ENCODE measurements at regions not wholly inside any gene's neighbourhood (a gene's known extent, or its start where the extent isn't known, plus 50 kb on each side); places are given as distances from the start of the nearest gene placed in this dataset.
A peak's percentile ranks its signal among the peaks of the same experiment; 100 is the strongest.

- H3K4me3 ChIP-seq (ENCODE audit: low read length in 2 of 2): no peak overlapping the region
- H3K27ac ChIP-seq (ENCODE audit: low read depth in 1 of 2, low read length in 2 of 2): no peak overlapping the region
- no peaks in the 10 kb centered on the region for H3K9me3 ChIP-seq (ENCODE audit: control insufficient read depth, low read length)
- 39 to 45% methylated on average over 4 of the region's 4 CpGs for WGBS, 2 donors
- H3K4me1 ChIP-seq (ENCODE audit: control insufficient read depth in 1 of 2, insufficient read depth in 2 of 2, low read length in 2 of 2): no peaks in the 10 kb centered on the region
- no peaks in the 10 kb centered on the region for H3K27me3 ChIP-seq (ENCODE audit: control insufficient read depth in 1 of 2, insufficient read depth in 2 of 2, low read length in 1 of 2)
- intact Hi-C loops (cut with DNase I): no loop called here
- ATAC-seq (ENCODE audit: low FRiP score) (no peak), DNase-seq (no peak)
- H3K36me3 ChIP-seq (ENCODE audit: control insufficient read depth in 1 of 2, insufficient read depth in 2 of 2, low read length in 1 of 2): no peaks in the 10 kb centered on the region
Measured at GRCh38 chr5:161096581-161096980, 244.6 kb upstream of the ATP10B start.

- Histone ChIP-seq H3K4me3 (ENCODE audit: low read length in 2 of 2) (no peak overlapping the region), H3K9me3 (ENCODE audit: control insufficient read depth, low read length) (no peaks in the 10 kb centered on the region), H3K27ac (ENCODE audit: low read depth in 1 of 2, low read length in 2 of 2) (no peak overlapping the region), H3K36me3 (ENCODE audit: control insufficient read depth in 1 of 2, insufficient read depth in 2 of 2, low read length in 1 of 2) (no peaks in the 10 kb centered on the region), H3K27me3 (ENCODE audit: control insufficient read depth in 1 of 2, insufficient read depth in 2 of 2, low read length in 1 of 2) (no peaks in the 10 kb centered on the region), H3K4me1 (ENCODE audit: control insufficient read depth in 1 of 2, insufficient read depth in 2 of 2, low read length in 2 of 2) (no peaks in the 10 kb centered on the region)
- DNase-seq: no peak
- intact Hi-C loops (cut with DNase I): no loop called here
- WGBS, 2 donors: 23 to 37% methylated on average over 2 of the region's 2 CpGs
- no peak for ATAC-seq (ENCODE audit: low FRiP score)
Measured at GRCh38 chr5:161095953-161096352, 243.9 kb upstream of the ATP10B start.

GRCh38 chr5:161094411-161094810 is 242.4 kb upstream of the ATP10B start:
- Histone ChIP-seq H3K27ac (ENCODE audit: low read depth in 1 of 2, low read length in 2 of 2) (no peak overlapping the region), H3K4me3 (ENCODE audit: low read length in 2 of 2) (no peak overlapping the region), H3K9me3 (ENCODE audit: control insufficient read depth, low read length) (no peaks in the 10 kb centered on the region), H3K4me1 (ENCODE audit: control insufficient read depth in 1 of 2, insufficient read depth in 2 of 2, low read length in 2 of 2) (no peaks in the 10 kb centered on the region), H3K36me3 (ENCODE audit: control insufficient read depth in 1 of 2, insufficient read depth in 2 of 2, low read length in 1 of 2) (no peaks in the 10 kb centered on the region), H3K27me3 (ENCODE audit: control insufficient read depth in 1 of 2, insufficient read depth in 2 of 2, low read length in 1 of 2) (no peaks in the 10 kb centered on the region)
- intact Hi-C loops (cut with DNase I): no loop called here
- DNase-seq (no peak), ATAC-seq (ENCODE audit: low FRiP score) (no peak)

GRCh38 chr5:161093100-161093499 is 241.1 kb upstream of the ATP10B start:
- H3K9me3 ChIP-seq (ENCODE audit: control insufficient read depth, low read length): no peaks in the 10 kb centered on the region
- intact Hi-C loops (cut with DNase I): no loop called here
- H3K4me1 ChIP-seq (ENCODE audit: control insufficient read depth in 1 of 2, insufficient read depth in 2 of 2, low read length in 2 of 2): no peaks in the 10 kb centered on the region
- H3K27me3 ChIP-seq (ENCODE audit: control insufficient read depth in 1 of 2, insufficient read depth in 2 of 2, low read length in 1 of 2): no peaks in the 10 kb centered on the region
- WGBS, 2 donors: 85 to 92% methylated on average over 2 of the region's 2 CpGs
- ATAC-seq (ENCODE audit: low FRiP score) (peak; percentile 7), DNase-seq (peak in 1 of 2 donors; percentile 33)
- no peaks in the 10 kb centered on the region for H3K36me3 ChIP-seq (ENCODE audit: control insufficient read depth in 1 of 2, insufficient read depth in 2 of 2, low read length in 1 of 2)
- H3K4me3 ChIP-seq (ENCODE audit: low read length in 2 of 2): no peak overlapping the region
- H3K27ac ChIP-seq (ENCODE audit: low read depth in 1 of 2, low read length in 2 of 2): no peak overlapping the region

- ATAC-seq (ENCODE audit: low FRiP score): no peak
- 94 to 97% methylated on average over 2 of the region's 2 CpGs for WGBS, 2 donors
- no peaks in the 10 kb centered on the region for H3K9me3 ChIP-seq (ENCODE audit: control insufficient read depth, low read length)
- no peaks in the 10 kb centered on the region for H3K4me1 ChIP-seq (ENCODE audit: control insufficient read depth in 1 of 2, insufficient read depth in 2 of 2, low read length in 2 of 2)
- intact Hi-C loops (cut with DNase I): no loop called here
- no peak for DNase-seq
- H3K27me3 ChIP-seq (ENCODE audit: control insufficient read depth in 1 of 2, insufficient read depth in 2 of 2, low read length in 1 of 2): no peaks in the 10 kb centered on the region
- no peaks in the 10 kb centered on the region for H3K36me3 ChIP-seq (ENCODE audit: control insufficient read depth in 1 of 2, insufficient read depth in 2 of 2, low read length in 1 of 2)
- no peak overlapping the region for H3K4me3 ChIP-seq (ENCODE audit: low read length in 2 of 2)
- H3K27ac ChIP-seq (ENCODE audit: low read depth in 1 of 2, low read length in 2 of 2): no peak overlapping the region
Measured at GRCh38 chr5:161089569-161089968, 237.6 kb upstream of the ATP10B start.

GRCh38 chr5:161086461-161086860 is 234.4 kb upstream of the ATP10B start:
- intact Hi-C loops (cut with DNase I): no loop called here
- Histone ChIP-seq H3K4me3 (ENCODE audit: low read length in 2 of 2) (no peak overlapping the region), H3K27me3 (ENCODE audit: control insufficient read depth in 1 of 2, insufficient read depth in 2 of 2, low read length in 1 of 2) (no peaks in the 10 kb centered on the region), H3K9me3 (ENCODE audit: control insufficient read depth, low read length) (no peaks in the 10 kb centered on the region), H3K4me1 (ENCODE audit: control insufficient read depth in 1 of 2, insufficient read depth in 2 of 2, low read length in 2 of 2) (no peaks in the 10 kb centered on the region), H3K36me3 (ENCODE audit: control insufficient read depth in 1 of 2, insufficient read depth in 2 of 2, low read length in 1 of 2) (no peaks in the 10 kb centered on the region), H3K27ac (ENCODE audit: low read depth in 1 of 2, low read length in 2 of 2) (no peak overlapping the region)
- ATAC-seq (ENCODE audit: low FRiP score): no peak
- 5 to 14% methylated on average over 1 of the region's 1 CpG for WGBS, 2 donors
- DNase-seq: no peak

- H3K9me3 ChIP-seq (ENCODE audit: control insufficient read depth, low read length): no peaks in the 10 kb centered on the region
- 58 to 59% methylated on average over 5 of the region's 5 CpGs for WGBS, 2 donors
- DNase-seq: no peak
- H3K36me3 ChIP-seq (ENCODE audit: control insufficient read depth in 1 of 2, insufficient read depth in 2 of 2, low read length in 1 of 2): no peaks in the 10 kb centered on the region
- no peaks in the 10 kb centered on the region for H3K27me3 ChIP-seq (ENCODE audit: control insufficient read depth in 1 of 2, insufficient read depth in 2 of 2, low read length in 1 of 2)
- ATAC-seq (ENCODE audit: low FRiP score): no peak
- no peaks in the 10 kb centered on the region for H3K4me1 ChIP-seq (ENCODE audit: control insufficient read depth in 1 of 2, insufficient read depth in 2 of 2, low read length in 2 of 2)
- H3K4me3 ChIP-seq (ENCODE audit: low read length in 2 of 2): no peak overlapping the region
- intact Hi-C loops (cut with DNase I): no loop called here
- no peak overlapping the region for H3K27ac ChIP-seq (ENCODE audit: low read depth in 1 of 2, low read length in 2 of 2)
Measured at GRCh38 chr5:161085056-161085455, 233.0 kb upstream of the ATP10B start.

- Histone ChIP-seq H3K36me3 (ENCODE audit: control insufficient read depth in 1 of 2, insufficient read depth in 2 of 2, low read length in 1 of 2) (no peaks in the 10 kb centered on the region), H3K27me3 (ENCODE audit: control insufficient read depth in 1 of 2, insufficient read depth in 2 of 2, low read length in 1 of 2) (no peaks in the 10 kb centered on the region), H3K27ac (ENCODE audit: low read depth in 1 of 2, low read length in 2 of 2) (no peak overlapping the region), H3K9me3 (ENCODE audit: control insufficient read depth, low read length) (no peaks in the 10 kb centered on the region), H3K4me3 (ENCODE audit: low read length in 2 of 2) (no peak overlapping the region), H3K4me1 (ENCODE audit: control insufficient read depth in 1 of 2, insufficient read depth in 2 of 2, low read length in 2 of 2) (no peaks in the 10 kb centered on the region)
- intact Hi-C loops (cut with DNase I): no loop called here
- ATAC-seq (ENCODE audit: low FRiP score) (no peak), DNase-seq (no peak)
- WGBS, 2 donors: 63 to 64% methylated on average over 2 of the region's 2 CpGs
Measured at GRCh38 chr5:161084115-161084514, 232.1 kb upstream of the ATP10B start.

- WGBS, 2 donors: 47% methylated on average over 4 of the region's 4 CpGs
- no peaks in the 10 kb centered on the region for H3K4me1 ChIP-seq (ENCODE audit: control insufficient read depth in 1 of 2, insufficient read depth in 2 of 2, low read length in 2 of 2)
- no peak overlapping the region for H3K27ac ChIP-seq (ENCODE audit: low read depth in 1 of 2, low read length in 2 of 2)
- no peaks in the 10 kb centered on the region for H3K9me3 ChIP-seq (ENCODE audit: control insufficient read depth, low read length)
- H3K27me3 ChIP-seq (ENCODE audit: control insufficient read depth in 1 of 2, insufficient read depth in 2 of 2, low read length in 1 of 2): no peaks in the 10 kb centered on the region
- intact Hi-C loops (cut with DNase I): no loop called here
- ATAC-seq (ENCODE audit: low FRiP score): no peak
- H3K36me3 ChIP-seq (ENCODE audit: control insufficient read depth in 1 of 2, insufficient read depth in 2 of 2, low read length in 1 of 2): no peaks in the 10 kb centered on the region
- no peak overlapping the region for H3K4me3 ChIP-seq (ENCODE audit: low read length in 2 of 2)
- DNase-seq: no peak
Measured at GRCh38 chr5:161078793-161079192, 226.8 kb upstream of the ATP10B start.
